ENCODE measurements at regions not wholly inside any gene's neighbourhood (a gene's known extent, or its start where the extent isn't known, plus 50 kb on each side); places are given as distances from the start of the nearest gene placed in this dataset.
"Not testable (repeated sequence)": the region's sequence is repeated elsewhere in the genome, so short reads cannot be mapped to it uniquely, and the experiment has no call there.

DNA sequence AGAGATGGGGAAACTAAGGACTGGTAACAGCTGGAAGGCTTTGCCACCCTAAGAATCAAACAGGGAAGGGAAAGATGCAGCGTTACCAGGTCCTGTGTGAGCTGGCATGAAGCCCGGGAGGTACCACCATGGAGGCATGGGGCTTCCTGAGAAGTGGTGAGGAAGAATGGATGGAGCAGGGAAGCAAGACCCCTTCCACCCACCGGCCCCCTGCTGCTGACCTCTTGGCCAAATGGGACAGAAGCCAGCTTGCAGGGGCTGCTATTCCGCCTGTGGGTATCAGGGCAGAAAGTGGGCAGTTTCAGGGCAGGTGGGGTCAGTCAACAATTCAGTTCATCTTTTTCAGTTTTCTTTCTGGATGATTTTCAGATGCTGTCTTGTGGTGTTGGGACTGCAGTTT lies 1099.9 kb downstream of the TBC1D22A start:
- H3K27me3 ChIP-seq (ENCODE audit: control insufficient read depth in 3 of 3, insufficient read depth in 3 of 3, low read depth in 1 of 3, low read length in 3 of 3), result no peaks in the 10 kb centered on the region
- WGBS, 2 donors (ENCODE audit: extremely low coverage in 2 of 2, insufficient read length in 2 of 2, insufficient replicate concordance in 1 of 2), result no CpG with 5 or more reads among the region's 4 CpGs

DNA sequence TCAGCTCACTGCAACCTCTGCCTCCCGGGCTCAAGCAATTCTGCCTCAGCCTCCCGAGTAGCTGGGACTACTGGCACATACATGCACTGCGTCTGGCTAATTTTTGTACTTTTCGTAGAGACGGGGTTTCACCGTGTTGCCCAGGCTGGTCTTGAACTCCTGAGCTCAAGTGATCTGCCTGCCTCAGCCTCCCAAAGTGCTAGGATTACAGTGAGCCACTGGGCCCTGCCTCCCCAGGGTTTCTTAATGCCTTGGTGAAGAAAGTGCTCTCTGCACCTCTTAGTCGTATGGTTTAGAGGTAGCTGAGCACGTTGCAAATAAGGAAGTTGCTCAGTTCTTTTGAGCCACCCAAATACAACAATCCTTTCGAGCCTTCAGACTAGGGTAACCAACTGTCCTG lies 1098.5 kb downstream of the TBC1D22A start:
- WGBS, 2 donors (ENCODE audit: extremely low coverage in 2 of 2, insufficient read length in 2 of 2, insufficient replicate concordance in 1 of 2), result no CpG with 5 or more reads among the region's 9 CpGs
- H3K4me1 ChIP-seq (ENCODE audit: control insufficient read depth in 2 of 2, insufficient read depth in 1 of 2, low read depth in 1 of 2, low read length in 2 of 2); H3K79me1 ChIP-seq (ENCODE audit: low read depth, low read length); H3K36me3 ChIP-seq (replicated peaks in 1 of 2; ENCODE audit: control insufficient read depth in 2 of 2, insufficient read depth in 2 of 2, low read length in 2 of 2); H3K27me3 ChIP-seq (ENCODE audit: control insufficient read depth in 3 of 3, insufficient read depth in 3 of 3, low read depth in 1 of 3, low read length in 3 of 3); DNase-seq (ENCODE audit: low spot score); H2BK15ac ChIP-seq (ENCODE audit: low read length); H2AFZ ChIP-seq (ENCODE audit: low read length); H3K27ac ChIP-seq (replicated peaks; ENCODE audit: low read length); H2BK120ac ChIP-seq (ENCODE audit: low read depth, low read length); H3K9me3 ChIP-seq (replicated peaks in 1 of 2; ENCODE audit: control insufficient read depth in 2 of 2, insufficient read depth in 1 of 2, low read depth in 1 of 2, low read length in 2 of 2); H3K23ac ChIP-seq (ENCODE audit: low read depth, low read length, poor library complexity); H4K91ac ChIP-seq (ENCODE audit: low read depth, low read length, poor library complexity); H2BK5ac ChIP-seq (ENCODE audit: low read length); H3K4ac ChIP-seq (ENCODE audit: low read length); H2BK12ac ChIP-seq (ENCODE audit: low read length); H4K8ac ChIP-seq (ENCODE audit: low read depth, low read length); H3K9ac ChIP-seq (ENCODE audit: low read depth, low read length, poor library complexity); H3K4me2 ChIP-seq (ENCODE audit: insufficient read depth, low read length, poor library complexity, severe bottlenecking); H3K4me3 ChIP-seq (ENCODE audit: low read length in 2 of 2); H3K14ac ChIP-seq (ENCODE audit: low read length); H2AK5ac ChIP-seq (ENCODE audit: low read depth, low read length); H3K18ac ChIP-seq (ENCODE audit: low read length): not testable (repeated sequence)

More for the DNA sequence above, 1099.9 kb downstream of the TBC1D22A start:
- Histone ChIP-seq H3K4me3 (ENCODE audit: low read length in 2 of 2) (no peak overlapping the region), H3K79me1 (ENCODE audit: low read depth, low read length) (no peaks in the 10 kb centered on the region), H3K9ac (ENCODE audit: low read depth, low read length, poor library complexity) (no peak overlapping the region), H2BK15ac (ENCODE audit: low read length) (no peak overlapping the region), H3K27ac (replicated peaks; ENCODE audit: low read length) (no peak overlapping the region), H4K91ac (ENCODE audit: low read depth, low read length, poor library complexity) (no peak overlapping the region), H3K36me3 (replicated peaks in 1 of 2; ENCODE audit: control insufficient read depth in 2 of 2, insufficient read depth in 2 of 2, low read length in 2 of 2) (no peaks in the 10 kb centered on the region), H3K14ac (ENCODE audit: low read length) (no peak overlapping the region), H2BK5ac (ENCODE audit: low read length) (no peak overlapping the region), H2BK120ac (ENCODE audit: low read depth, low read length) (no peak overlapping the region), H3K4me2 (ENCODE audit: insufficient read depth, low read length, poor library complexity, severe bottlenecking) (no peak overlapping the region), H3K23ac (ENCODE audit: low read depth, low read length, poor library complexity) (no peak overlapping the region), H2AFZ (ENCODE audit: low read length) (no peak overlapping the region), H2AK5ac (ENCODE audit: low read depth, low read length) (no peak overlapping the region), H2BK12ac (ENCODE audit: low read length) (no peak overlapping the region), H3K18ac (ENCODE audit: low read length) (no peak overlapping the region), H3K9me3 (replicated peaks in 1 of 2; ENCODE audit: control insufficient read depth in 2 of 2, insufficient read depth in 1 of 2, low read depth in 1 of 2, low read length in 2 of 2) (no peaks in the 10 kb centered on the region), H4K8ac (ENCODE audit: low read depth, low read length) (no peak overlapping the region), H3K4ac (ENCODE audit: low read length) (no peak overlapping the region), H3K4me1 (ENCODE audit: control insufficient read depth in 2 of 2, insufficient read depth in 1 of 2, low read depth in 1 of 2, low read length in 2 of 2) (no peaks in the 10 kb centered on the region)
- no peak for DNase-seq (ENCODE audit: low spot score)

DNA sequence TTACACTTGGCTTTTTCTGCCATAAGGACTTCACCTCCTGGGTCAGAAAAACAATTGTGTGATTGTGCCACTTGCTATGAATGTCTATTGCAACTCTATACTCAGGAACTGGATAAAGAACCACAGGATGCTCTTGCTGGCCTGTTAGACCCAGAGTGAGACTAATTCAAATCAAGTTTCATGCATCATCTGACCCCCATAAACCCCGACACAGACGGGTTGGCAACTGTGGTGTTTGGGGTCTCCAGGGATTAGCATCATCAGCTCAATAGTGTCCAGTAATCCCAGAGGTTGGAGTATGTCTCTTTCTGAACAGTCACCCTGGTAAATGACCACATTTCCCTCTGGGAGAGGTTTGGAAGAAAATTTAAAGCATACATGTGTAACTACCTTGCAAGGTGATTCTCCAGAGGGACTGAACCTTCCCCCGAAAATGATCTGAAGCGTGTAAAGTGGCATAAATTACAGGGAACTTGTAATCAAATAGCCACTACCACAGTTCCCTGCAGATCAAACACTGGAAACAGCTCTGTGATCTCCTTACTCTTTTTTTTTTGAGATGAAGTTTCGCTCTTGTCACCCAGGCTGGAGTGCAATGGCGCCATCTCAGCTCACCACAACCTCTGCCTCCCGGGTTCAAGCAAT lies 1097.6 kb downstream of the TBC1D22A start:
- Histone ChIP-seq H3K23ac (ENCODE audit: low read depth, low read length, poor library complexity) (no peak overlapping the region), H4K8ac (ENCODE audit: low read depth, low read length) (no peak overlapping the region), H3K79me1 (ENCODE audit: low read depth, low read length) (no peaks in the 10 kb centered on the region), H2BK12ac (ENCODE audit: low read length) (no peak overlapping the region), H4K91ac (ENCODE audit: low read depth, low read length, poor library complexity) (no peak overlapping the region), H3K4me1 (ENCODE audit: control insufficient read depth in 2 of 2, insufficient read depth in 1 of 2, low read depth in 1 of 2, low read length in 2 of 2) (no peaks in the 10 kb centered on the region), H3K27ac (replicated peaks; ENCODE audit: low read length) (no peak overlapping the region), H2AFZ (ENCODE audit: low read length) (no peak overlapping the region), H3K4me2 (ENCODE audit: insufficient read depth, low read length, poor library complexity, severe bottlenecking) (no peak overlapping the region), H3K4ac (ENCODE audit: low read length) (no peak overlapping the region), H3K18ac (ENCODE audit: low read length) (no peak overlapping the region), H3K27me3 (ENCODE audit: control insufficient read depth in 3 of 3, insufficient read depth in 3 of 3, low read depth in 1 of 3, low read length in 3 of 3) (no peaks in the 10 kb centered on the region), H3K4me3 (ENCODE audit: low read length in 2 of 2) (no peak overlapping the region), H2BK120ac (ENCODE audit: low read depth, low read length) (no peak overlapping the region), H3K9ac (ENCODE audit: low read depth, low read length, poor library complexity) (no peak overlapping the region), H3K36me3 (replicated peaks in 1 of 2; ENCODE audit: control insufficient read depth in 2 of 2, insufficient read depth in 2 of 2, low read length in 2 of 2) (no peaks in the 10 kb centered on the region), H3K14ac (ENCODE audit: low read length) (no peak overlapping the region), H2BK15ac (ENCODE audit: low read length) (no peak overlapping the region), H2AK5ac (ENCODE audit: low read depth, low read length) (no peak overlapping the region), H2BK5ac (ENCODE audit: low read length) (no peak overlapping the region), H3K9me3 (replicated peaks in 1 of 2; ENCODE audit: control insufficient read depth in 2 of 2, insufficient read depth in 1 of 2, low read depth in 1 of 2, low read length in 2 of 2) (no peaks in the 10 kb centered on the region)
- DNase-seq (ENCODE audit: low spot score), result no peak
- WGBS, 2 donors (ENCODE audit: extremely low coverage in 2 of 2, insufficient read length in 2 of 2, insufficient replicate concordance in 1 of 2), result no CpG with 5 or more reads among the region's 7 CpGs

DNA sequence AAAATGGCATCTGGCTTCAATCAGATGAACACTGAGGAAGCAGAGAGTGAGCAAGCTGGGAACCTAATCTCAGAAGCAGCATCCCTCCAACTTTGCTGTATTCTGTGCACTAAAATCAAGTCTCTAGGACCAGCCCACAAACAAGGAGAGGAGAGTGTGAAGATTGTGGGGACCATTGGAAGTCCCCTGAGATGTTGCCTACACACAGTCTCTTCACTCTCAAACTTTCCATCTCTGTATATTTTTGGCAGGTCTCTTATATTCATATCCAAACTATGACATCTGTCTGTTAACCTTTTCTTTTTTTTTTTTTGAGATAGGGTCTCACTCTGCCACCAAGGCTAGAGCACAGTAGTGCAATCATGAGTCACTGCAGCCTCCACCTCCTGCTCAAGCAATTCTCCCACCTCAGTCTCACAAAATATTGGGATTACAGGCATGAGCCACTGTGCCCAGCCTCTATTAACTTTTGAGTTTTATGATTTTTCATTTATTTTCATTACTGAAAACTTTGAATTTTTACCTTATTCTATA lies 1096.4 kb downstream of the TBC1D22A start:
- no peak overlapping the region for H3K4me2 ChIP-seq (ENCODE audit: insufficient read depth, low read length, poor library complexity, severe bottlenecking)
- H3K18ac ChIP-seq (ENCODE audit: low read length), result no peak overlapping the region
- H2AK5ac ChIP-seq (ENCODE audit: low read depth, low read length), result no peak overlapping the region
- H3K4me1 ChIP-seq (ENCODE audit: control insufficient read depth in 2 of 2, insufficient read depth in 1 of 2, low read depth in 1 of 2, low read length in 2 of 2), result no peaks in the 10 kb centered on the region
- no peak overlapping the region for H3K9ac ChIP-seq (ENCODE audit: low read depth, low read length, poor library complexity)
- H3K4ac ChIP-seq (ENCODE audit: low read length), result no peak overlapping the region
- H2BK15ac ChIP-seq (ENCODE audit: low read length), result no peak overlapping the region
- no peak overlapping the region for H3K4me3 ChIP-seq (ENCODE audit: low read length in 2 of 2)
- no peak overlapping the region for H3K23ac ChIP-seq (ENCODE audit: low read depth, low read length, poor library complexity)
- H2AFZ ChIP-seq (ENCODE audit: low read length), result no peak overlapping the region
- no peak overlapping the region for H2BK12ac ChIP-seq (ENCODE audit: low read length)
- H3K27me3 ChIP-seq (ENCODE audit: control insufficient read depth in 3 of 3, insufficient read depth in 3 of 3, low read depth in 1 of 3, low read length in 3 of 3), result no peaks in the 10 kb centered on the region
- no peaks in the 10 kb centered on the region for H3K9me3 ChIP-seq (replicated peaks in 1 of 2; ENCODE audit: control insufficient read depth in 2 of 2, insufficient read depth in 1 of 2, low read depth in 1 of 2, low read length in 2 of 2)
- no peaks in the 10 kb centered on the region for H3K79me1 ChIP-seq (ENCODE audit: low read depth, low read length)
- no peak overlapping the region for H3K27ac ChIP-seq (replicated peaks; ENCODE audit: low read length)
- H2BK120ac ChIP-seq (ENCODE audit: low read depth, low read length), result no peak overlapping the region
- no peak overlapping the region for H2BK5ac ChIP-seq (ENCODE audit: low read length)
- H3K14ac ChIP-seq (ENCODE audit: low read length), result no peak overlapping the region
- no peak overlapping the region for H4K8ac ChIP-seq (ENCODE audit: low read depth, low read length)
- H4K91ac ChIP-seq (ENCODE audit: low read depth, low read length, poor library complexity), result no peak overlapping the region
- no peaks in the 10 kb centered on the region for H3K36me3 ChIP-seq (replicated peaks in 1 of 2; ENCODE audit: control insufficient read depth in 2 of 2, insufficient read depth in 2 of 2, low read length in 2 of 2)
- DNase-seq (ENCODE audit: low spot score), result no peak
